ENCODE measurements at regions not wholly inside any gene's neighbourhood (a gene's known extent, or its start where the extent isn't known, plus 50 kb on each side); places are given as distances from the start of the nearest gene placed in this dataset.

DNA sequence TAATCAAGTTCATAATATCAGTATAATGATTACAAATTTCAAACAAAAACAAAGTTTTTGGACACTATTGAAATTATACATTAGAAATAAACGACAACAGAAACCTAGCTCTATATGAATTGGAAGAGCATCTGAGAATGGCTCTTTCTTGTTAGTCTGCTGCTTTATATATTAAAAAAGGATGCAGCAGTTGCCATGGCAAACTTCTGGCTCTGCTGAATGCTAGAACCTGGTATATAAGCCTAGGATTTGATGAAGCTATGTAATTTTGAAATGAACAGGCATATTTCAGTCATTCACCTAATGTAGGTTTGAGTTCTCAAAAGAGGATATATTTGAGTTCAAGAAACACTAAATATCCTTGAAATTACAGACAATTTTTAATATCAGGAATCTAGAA, 252.7 kb upstream of the KCNMB2 start:
- CTCF ChIA-PET: interaction anchor here (0.7 kb wide), 1 partner anchor 821 kb away, joined by 4 read pairs; no protein-coding TSS in a partner anchor
- POLR2A ChIA-PET: no interaction called here

DNA sequence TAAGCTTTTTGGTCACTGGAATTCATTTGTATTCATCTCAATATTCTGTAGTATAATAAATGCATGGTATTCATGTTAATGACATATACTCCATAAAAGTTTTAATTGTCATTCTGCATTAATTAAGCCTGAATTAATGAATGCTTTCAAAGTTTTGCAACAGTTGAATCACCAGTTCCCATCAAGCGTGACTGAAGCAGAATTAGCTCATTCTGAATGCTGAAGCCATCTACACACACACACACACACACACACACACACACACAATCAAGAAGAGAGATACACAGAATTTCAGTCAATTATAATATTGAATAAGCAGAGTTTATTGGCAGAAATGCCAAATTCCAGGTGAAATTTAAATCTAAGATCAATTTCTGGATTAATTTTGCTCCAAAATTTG, 252.1 kb upstream of the KCNMB2 start:
- POLR2A ChIA-PET: no interaction called here
- CTCF ChIA-PET: no interaction called here

DNA sequence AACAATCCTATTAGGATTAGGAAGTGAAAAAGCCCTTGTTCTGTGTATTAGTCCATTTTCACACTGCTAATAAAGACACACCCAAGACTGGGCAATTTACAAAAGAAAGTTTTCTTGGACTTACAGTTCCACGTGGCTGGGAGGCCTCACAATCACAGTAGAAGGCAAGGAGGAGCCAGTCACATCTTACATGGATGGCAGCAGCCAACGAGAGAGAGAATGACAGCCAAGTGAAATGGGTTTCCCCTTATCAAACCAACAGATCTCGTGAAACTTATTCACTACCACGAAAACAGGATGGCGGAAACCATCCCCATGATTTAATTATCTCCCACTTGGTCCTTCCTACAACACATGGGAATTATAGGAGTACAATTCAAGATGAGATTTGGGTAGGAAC, 248.2 kb upstream of the KCNMB2 start:
- POLR2A ChIA-PET: no interaction called here

DNA sequence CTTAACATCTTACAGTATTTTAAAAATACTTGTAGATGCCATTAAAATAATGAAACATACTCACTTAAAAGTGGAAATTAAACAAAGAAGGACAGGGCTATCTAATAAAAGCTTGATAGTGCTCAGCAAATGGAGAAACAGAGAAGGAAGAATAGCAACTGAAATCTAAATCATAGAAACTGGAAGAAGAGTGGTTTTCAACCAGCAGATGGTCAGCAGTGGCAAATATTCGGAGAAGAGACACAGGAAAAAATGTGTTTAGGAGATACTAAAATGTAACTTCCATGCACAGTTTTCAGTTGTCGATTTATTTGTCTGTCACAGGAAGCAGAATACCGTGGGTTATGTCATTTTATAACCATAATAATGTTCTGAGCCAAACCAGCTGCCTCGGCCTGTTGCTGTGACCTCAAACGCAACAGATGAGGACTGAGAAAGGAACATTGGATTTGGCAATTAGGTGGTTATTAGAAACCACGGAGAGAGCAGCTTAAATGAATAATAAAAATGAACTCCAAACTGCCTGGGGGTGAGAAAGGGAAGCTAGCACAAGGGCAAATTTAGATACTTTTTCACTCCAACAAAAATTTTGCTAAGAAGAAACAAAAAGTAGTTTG, 246.6 kb upstream of the KCNMB2 start:
- POLR2A ChIA-PET: no interaction called here
- CTCF ChIA-PET: no interaction called here

More for the DNA sequence above, 248.2 kb upstream of the KCNMB2 start:
- CTCF ChIA-PET: no interaction called here

DNA sequence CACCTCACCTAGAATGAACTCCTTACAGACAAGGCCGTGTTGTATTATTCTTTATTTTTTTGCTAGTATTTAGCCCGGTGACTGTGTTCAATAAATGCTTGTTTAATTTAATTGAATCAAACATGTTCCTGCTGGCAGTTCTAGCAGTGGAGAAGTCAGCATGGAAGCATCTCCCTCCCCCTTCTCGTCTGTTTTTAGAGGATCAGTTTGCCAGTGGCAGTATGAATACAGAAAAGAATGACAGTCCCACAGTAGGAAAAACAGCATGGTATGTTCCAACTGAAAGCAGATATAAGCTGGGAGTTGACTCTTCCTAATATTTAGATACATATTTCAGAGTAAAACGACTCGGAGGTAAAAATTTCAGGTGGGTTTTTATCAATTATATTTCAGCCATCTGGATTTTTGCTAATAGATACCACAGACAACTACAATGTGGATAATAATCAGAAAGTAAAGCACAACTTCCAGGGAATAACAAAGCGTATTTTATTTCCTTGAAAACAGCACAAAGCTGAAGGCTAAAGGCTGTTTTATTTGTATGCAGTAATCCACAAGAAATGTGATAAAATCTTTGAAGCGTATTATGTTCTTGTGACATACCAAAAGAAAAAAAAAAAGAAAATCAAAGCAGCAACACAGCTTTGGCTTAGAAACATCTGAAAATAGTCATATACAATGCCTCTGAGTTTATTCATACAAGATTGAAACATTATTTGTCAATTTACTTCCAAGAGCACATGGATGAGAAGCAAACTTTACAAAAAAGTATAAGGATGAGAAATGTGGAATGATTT, 244.5 kb upstream of the KCNMB2 start:
- ChIA-PET CTCF (no interaction called here), POLR2A (no interaction called here)

DNA sequence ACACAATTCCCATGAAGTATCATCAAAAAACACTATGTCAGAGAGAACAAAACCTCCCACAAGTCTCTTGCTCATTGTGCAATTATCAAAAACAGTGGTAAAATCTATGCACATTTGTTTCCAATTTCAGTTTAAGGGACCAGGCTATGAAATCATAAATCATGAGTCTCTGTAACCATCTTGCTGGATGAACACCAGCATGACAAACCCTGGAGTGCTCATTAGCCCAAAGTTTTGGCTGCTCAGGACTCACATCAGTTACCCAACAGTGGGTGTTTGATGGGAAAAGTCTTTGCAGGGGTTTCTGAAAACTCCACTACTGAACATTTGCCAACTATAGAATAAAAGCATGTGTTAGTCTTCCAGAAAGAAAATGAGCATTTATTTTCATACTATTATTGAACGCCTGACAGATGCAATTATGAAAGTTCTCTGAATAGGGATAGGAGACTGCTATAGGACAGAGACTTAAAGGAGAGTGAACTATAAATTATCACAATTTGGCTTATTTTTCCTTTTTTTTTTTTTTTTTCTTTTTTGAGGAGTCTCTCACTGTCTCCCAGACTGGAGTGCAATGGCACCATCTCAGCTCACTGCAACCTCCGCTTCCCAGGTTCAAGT, 240.8 kb upstream of the KCNMB2 start:
- ChIA-PET CTCF (no interaction called here), POLR2A (no interaction called here)

DNA sequence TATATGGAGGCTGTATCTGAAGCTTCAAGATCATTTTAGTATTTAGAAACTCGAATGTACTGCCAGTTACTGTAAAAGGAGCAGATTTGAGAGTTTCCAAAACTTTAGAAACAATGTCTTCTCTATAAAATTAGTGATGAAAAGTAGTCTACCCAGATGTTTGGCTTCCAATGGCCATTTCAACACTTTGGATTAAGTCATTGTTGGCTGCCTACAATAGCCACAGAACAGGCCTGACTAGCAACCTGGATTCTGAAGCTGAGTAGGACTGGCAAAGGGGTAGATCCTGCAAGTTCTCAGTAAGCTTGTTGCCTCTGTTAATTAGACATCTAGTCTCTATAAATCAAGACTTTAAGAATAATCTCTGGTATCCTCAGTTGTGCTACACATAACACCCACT, 239.0 kb upstream of the KCNMB2 start:
- ChIA-PET POLR2A (no interaction called here), CTCF (no interaction called here)

DNA sequence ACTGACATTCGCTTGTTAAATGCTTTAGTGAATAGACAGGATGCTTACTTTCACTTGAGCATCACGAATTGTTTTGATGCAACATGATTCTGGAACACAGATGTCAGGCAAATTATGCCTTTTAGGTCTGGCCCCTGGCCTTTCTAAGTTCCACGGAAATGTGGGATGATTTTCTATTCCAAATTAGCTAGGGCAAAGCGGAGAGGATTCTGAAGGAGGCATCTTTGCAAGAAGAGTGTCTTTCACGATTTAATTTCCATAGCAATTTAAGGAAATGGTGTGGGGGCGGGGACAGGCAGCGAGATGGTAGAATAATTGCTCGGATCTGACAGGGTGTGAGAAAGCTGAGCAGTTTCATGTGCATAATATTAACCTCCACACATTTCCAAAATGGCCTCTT, 238.5 kb upstream of the KCNMB2 start:
- POLR2A ChIA-PET: no interaction called here
- CTCF ChIA-PET: no interaction called here

DNA sequence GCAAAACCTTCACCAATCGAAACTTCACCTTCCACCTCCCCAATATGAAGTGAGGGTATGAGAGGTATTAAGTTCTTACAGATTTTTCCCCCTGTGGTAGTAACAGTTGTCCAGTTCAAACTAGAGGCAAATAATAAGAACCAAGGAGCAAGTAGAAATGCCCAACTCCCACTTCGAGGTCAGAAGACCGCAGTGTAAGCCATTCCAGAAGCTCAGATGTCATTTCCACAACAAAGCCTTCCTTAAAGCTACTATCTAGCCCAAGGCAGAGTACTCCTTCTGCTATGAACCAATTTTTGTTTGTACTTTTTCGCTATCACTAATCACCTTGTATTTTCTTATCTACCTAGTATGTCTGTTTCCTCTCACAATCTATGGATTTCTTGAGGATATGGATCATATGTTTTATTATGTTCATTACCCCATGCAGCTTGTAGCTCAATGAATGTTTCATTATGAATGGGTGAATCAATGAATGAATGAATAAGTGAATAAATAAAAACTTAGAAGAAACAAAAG, 235.7 kb upstream of the KCNMB2 start:
- ChIA-PET POLR2A (no interaction called here), CTCF (no interaction called here)

DNA sequence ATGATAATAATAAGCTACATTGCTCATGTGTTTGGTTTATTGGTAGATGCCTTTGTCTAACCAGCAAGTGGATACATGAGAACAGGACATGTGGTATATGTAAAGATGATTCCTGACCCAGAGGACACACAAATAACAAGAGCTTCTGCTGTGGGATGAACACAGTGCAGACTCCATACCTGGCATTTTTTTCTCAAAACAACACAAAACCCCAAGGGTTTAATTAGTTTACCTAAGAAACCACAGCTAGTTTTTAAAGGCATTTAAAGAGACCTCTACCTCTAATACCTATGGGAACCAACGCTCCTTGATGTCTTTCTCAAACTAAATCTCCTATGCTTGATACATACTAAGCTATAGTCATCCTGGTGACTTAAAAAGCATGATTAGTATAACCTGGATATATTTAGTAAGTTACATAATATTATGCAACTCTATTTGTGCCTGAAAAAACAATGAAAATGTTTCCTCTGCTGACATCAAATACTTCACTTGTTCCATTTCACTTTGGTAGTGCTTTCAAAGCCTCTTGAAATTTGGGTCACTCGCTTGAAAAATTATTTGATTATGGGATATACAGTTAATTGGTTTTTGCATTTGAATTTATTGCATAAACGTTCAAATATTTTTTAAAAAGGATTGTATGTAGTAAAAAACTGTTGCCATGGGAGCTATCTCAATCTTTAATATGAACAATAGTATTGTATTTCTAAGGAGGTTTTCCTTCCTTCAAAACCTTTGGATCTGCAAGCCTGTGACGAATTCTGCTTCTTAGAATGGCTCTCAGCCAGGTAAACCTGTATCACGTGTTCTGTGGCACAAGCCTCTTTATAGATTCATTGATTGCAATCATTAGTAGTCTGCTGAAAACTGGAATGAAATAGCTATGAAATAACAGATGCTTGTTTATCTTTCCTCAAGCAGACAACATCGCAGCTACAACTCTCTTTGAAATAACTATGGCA, 233.0 kb upstream of the KCNMB2 start:
- POLR2A ChIA-PET: no interaction called here
- CTCF ChIA-PET: no interaction called here

DNA sequence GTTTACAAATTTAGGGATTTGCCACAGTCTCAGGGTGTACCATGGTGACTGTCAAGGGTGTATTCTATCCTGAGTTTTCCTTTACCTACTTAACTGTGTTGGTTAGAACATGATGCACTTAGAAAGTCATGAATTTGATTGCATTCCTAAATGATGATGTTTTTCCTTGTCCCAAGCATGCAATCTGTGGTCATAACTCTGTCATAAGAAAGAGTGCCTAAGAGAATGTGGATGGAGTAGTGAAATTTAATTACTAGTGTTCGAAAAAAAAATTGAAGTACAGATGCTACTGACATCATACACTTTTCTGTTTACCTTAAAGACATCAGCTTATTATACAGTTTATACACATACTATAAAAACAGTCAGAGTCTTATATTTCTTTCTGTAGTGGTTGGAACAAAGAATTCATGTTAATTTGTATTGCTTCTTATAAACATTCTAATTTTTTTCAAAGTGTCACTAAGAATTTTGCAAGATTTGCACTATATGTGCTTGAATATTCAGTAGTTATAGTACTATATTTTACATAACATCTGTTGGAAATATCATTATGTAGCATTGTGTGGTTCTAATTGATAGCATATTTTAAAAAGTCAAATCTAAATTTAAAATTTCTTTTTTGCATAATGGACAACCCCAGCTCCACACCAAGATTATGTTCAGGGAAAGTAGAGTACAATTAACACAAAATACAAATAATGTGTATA, 231.3 kb upstream of the KCNMB2 start:
- ChIA-PET CTCF (no interaction called here), POLR2A (no interaction called here)

DNA sequence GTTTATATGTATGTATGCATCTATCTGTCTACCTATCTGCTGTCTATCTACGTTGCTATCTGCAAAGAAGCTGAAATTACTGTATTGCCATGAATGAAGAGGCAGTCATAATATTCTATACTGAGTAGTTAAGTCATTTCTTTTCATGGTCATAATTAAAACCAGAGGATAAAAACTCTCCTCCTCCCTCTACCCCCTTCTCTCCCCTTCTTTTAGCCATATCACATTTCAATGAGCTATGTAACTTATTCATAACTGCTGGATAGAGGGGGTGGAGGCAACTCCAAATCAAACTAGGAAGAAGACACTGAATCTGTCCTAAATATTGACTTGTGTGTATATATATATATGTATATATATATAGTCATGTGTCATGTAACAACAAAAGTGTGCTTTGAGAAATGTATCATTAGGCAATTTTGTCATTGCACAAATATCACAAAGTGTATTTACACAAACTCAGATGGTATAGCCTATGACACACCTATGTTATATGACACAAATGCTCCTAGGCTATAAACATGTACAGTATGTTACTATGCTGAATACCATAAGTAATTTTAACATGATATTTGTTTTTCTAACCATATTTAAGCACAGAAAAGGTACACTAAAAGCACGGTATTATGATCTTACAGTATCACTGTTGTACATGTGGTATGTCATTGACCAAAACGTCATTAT, 229.7 kb upstream of the KCNMB2 start:
- ChIA-PET CTCF (no interaction called here), POLR2A (no interaction called here)

DNA sequence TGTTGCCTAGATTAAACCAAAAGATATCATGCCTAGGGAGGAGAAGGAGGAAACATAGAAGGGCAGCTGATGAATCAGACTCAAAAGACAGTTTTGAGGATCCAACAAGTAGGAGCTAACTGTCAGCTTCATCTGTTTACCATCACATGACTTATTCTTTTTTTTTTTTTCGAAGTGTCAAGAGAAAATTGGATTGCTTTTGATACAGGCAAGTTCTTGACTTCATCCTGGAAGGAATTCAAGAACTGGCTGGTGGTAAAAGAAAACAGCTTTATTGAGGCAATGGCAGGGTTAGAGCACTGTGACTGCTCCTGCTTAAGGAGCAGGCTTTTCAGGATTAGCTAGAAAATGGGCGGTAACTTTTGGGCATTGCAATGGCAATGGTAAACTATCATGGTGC, 227.5 kb upstream of the KCNMB2 start:
- ChIA-PET CTCF (no interaction called here), POLR2A (interaction anchor here (0.7 kb wide), 1 partner anchor 328 kb away, joined by 6 read pairs; no protein-coding TSS in a partner anchor)

DNA sequence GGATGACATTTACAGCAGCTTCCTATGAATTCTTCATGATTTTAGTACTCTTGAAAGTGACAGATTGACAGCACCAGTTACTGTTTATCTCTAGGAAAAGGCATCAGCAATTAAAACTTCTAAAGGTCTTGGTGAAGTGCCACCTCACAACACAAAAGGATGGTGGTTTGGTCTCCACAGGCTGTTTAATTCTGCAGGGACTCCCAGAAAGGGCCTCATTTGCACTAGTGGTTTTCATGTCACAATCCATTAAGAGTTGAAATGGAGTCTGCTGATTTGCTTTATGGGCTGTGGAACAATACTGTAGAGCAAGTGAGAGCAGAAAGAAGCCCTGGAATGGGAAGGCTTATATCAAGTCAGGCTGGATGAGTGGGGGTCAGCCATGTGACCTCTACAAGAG, 225.3 kb upstream of the KCNMB2 start:
- POLR2A ChIA-PET: no interaction called here

DNA sequence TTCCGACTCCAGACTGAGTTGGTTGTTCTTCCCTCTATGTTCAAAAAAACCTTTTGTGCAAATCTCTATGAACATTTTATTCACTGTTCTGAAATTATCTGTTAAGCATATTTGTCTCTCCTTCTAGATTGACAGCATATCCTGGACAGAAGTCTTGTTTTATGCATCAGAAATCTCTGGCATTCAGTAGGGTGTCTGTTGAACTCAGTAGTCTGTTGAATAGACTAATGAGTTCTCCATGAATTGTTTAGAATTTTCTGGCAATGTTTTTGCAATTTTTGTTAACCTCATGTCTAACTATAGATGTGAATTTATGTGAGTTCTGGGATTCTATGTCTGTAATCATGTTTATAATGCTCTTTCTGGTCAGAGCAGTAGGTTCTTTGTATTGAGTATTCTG, 222.5 kb upstream of the KCNMB2 start:
- CTCF ChIA-PET: no interaction called here

More for the DNA sequence above, 225.3 kb upstream of the KCNMB2 start:
- CTCF ChIA-PET: interaction anchor here (0.6 kb wide), 1 partner anchor 945 kb away, joined by 3 read pairs; no protein-coding TSS in a partner anchor

DNA sequence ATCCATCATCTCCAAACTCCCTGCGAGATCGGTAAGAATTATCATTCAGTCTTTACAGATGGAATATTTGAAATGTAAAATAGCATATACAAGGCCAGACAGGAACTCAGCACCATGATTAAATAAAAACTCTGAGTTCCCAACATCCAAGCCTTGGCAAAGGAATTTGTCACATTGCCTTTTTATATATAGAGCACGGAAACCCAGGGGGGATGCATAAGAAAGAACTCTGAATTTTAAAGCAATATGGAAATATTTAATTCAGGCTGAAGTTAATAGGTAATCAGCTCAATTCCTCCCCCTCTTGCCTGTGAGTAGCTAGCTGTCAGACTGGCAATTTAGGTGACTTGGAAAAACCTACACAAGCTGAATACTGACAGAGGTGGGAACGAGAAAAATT, 217.9 kb upstream of the KCNMB2 start:
- CTCF ChIA-PET: no interaction called here
- POLR2A ChIA-PET: no interaction called here

More for the DNA sequence above, 222.5 kb upstream of the KCNMB2 start:
- POLR2A ChIA-PET: no interaction called here

DNA sequence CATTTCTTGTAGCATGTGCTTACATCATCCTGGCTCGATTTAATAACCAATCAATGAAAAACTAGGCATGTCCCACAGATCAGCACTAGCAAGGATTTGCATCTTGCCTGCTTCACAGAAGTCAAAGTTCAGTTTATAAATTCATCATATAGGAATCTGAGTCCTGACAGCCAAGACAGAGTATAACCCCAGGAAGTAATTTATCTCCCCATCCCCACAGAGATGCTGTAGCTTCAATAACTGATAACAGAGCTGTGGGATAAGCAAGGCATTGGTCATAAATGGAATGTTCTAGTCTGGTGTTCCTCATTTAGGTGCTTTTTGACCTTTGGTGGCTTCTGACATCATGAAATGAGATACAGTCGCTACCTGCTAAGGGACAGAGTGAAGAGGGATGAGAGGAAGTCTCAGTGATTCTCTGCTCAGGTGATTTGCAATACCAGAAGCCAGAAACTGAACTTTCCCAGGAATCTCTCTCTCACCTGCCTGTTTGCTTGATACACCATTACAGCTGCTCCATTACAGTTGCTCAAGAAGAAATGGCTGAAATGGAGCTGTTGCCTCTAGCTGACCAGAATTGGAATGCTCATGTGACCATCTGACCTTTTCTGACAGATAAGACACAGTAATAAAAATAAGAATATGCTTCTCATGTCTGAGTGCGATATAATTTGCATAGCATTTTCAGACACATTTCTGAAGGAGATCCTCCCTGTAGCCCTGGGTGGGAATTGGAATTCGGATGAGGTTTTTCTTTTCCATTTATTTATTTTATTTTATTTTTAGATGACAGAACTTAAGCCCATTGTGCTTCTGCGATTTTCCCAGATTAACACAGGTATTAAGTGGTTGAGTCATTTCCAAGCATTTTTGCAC, 217.1 kb upstream of the KCNMB2 start:
- POLR2A ChIA-PET: no interaction called here

More for the DNA sequence above, 217.1 kb upstream of the KCNMB2 start:
- CTCF ChIA-PET: no interaction called here
